Adrenal gland (tissue), 9 donors: ENCODE measurements at regions not wholly inside any gene's neighbourhood (a gene's known extent, or its start where the extent isn't known, plus 50 kb on each side); places are given as distances from the start of the nearest gene placed in this dataset.

Experiments used
- DNase-seq, 7 donors: peaks; one replicate each; pipeline ENCODE4 v3.0.0-alpha.2; 2019 to 2020
- H3K27ac ChIP-seq, 5 donors: fragments of 200-600 bp; sonication (generic) in 4 of 5; 1 replicate in 3 of 5; 2 replicates in 2 of 5; pipeline versions ENCODE4 v1.5.1 to v1.8.0; 2016 to 2020; ENCODE audit warnings: mild to moderate bottlenecking in 1 of 5
- H3K27me3 ChIP-seq: fragments of 200-600 bp; 2 replicates; pipeline ENCODE4 v1.8.0; 2021
- H3K36me3 ChIP-seq, 2 donors: fragments of 200-600 bp; replicated peaks in 1 of 2; 1 replicate in 1 of 2; 2 replicates in 1 of 2; pipeline versions ENCODE4 v1.5.1 to v1.8.0; 2018 to 2022
- H3K4me1 ChIP-seq, 2 donors: fragments of 200-600 bp; replicated peaks in 1 of 2; 1 replicate in 1 of 2; 2 replicates in 1 of 2; pipeline versions ENCODE4 v1.5.1 to v1.8.0; 2018 to 2021
- H3K4me3 ChIP-seq, 4 donors: fragments of 200-600 bp; sonication (generic) in 3 of 4; one replicate each; pipeline ENCODE4 v1.5.1; 2016 to 2018
- H3K9me3 ChIP-seq, 3 donors: fragments of 200-600 bp; sonication (generic) in 1 of 3; replicated peaks in 1 of 3; 1 replicate in 2 of 3; 2 replicates in 1 of 3; pipeline versions ENCODE4 v1.5.1 to v1.8.0; 2016 to 2021
- POLR2A ChIP-seq, 2 donors: fragments of 450-650 bp; IDR thresholded peaks; one replicate each; pipeline ENCODE4 v1.6.1; 2017; ENCODE audit warnings: antibody characterized with exemption in 2 of 2, mild to moderate bottlenecking in 2 of 2, moderate library complexity in 1 of 2
- whole genome bisulfite sequencing, 4 donors: extraction: QIAGEN DNeasy Blood & Tissue Kit in 2 of 4; methylation state at CpG; one replicate each; pipeline versions ENCODE4 v1.1.5 to v1.1.7; 2013 to 2017; 5-methylcytosine and 5-hydroxymethylcytosine counted together
- intact Hi-C, 2 donors: fragments of 100-400 bp; cut with DNase I; formaldehyde crosslinking; loops; one replicate each; pipeline versions ENCODE4 v1.14.1 to v1.15.0; 2022 to 2023
- TF ChIP-seq, protein P1 (sequence below), 6 experiments: fragments of 450-650 bp in 4 of 6; fragments of 200-600 bp in 2 of 6; sonication (generic) in 1 of 6; IDR thresholded peaks; 1 replicate in 5 of 6; 2 replicates in 1 of 6; pipeline versions ENCODE4 v1.5.1 to v1.8.0; 2016 to 2021; ENCODE audit warnings: antibody characterized with exemption in 6 of 6, mild to moderate bottlenecking in 2 of 6, moderate library complexity in 1 of 6
- donor health status: healthy with polysubstance abuse.
- donor health status: Bipolar disorder and iron deficiency.
- donor health status: DM: yes; HTN: yes; CAD: no.
- donor health status: DM: no; HTN: no; CAD: no.
- donor health status: DM: no; HTN: no; CAD: no.

DNA sequence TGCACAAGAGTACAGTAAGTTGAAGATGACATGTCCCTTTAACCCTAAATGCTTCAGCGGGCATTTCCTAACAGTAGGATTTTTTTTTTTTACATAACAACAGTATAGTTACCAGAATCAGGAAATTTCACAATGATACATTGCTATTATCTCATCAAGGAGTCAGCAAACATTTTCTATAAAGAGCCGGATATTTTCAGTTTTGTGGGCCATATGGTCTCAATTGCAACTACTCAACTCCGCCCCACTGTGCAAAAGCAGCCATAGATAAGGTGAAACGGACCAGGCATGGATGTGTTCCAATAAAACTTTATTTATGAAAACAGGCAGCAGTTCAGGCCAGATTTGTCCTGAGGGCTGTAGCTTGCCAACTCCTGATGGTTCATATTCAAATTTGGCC is 130.6 kb downstream of the SMAD6 start:
- TF ChIP-seq POLR2A (IDR thresholded peaks at IDR 0.05), result no peak
- TF ChIP-seq, protein P1, sequence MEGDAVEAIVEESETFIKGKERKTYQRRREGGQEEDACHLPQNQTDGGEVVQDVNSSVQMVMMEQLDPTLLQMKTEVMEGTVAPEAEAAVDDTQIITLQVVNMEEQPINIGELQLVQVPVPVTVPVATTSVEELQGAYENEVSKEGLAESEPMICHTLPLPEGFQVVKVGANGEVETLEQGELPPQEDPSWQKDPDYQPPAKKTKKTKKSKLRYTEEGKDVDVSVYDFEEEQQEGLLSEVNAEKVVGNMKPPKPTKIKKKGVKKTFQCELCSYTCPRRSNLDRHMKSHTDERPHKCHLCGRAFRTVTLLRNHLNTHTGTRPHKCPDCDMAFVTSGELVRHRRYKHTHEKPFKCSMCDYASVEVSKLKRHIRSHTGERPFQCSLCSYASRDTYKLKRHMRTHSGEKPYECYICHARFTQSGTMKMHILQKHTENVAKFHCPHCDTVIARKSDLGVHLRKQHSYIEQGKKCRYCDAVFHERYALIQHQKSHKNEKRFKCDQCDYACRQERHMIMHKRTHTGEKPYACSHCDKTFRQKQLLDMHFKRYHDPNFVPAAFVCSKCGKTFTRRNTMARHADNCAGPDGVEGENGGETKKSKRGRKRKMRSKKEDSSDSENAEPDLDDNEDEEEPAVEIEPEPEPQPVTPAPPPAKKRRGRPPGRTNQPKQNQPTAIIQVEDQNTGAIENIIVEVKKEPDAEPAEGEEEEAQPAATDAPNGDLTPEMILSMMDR (IDR thresholded peaks at IDR 0.05), result no peak
- intact Hi-C loops, result no loop called here
- no peak for DNase-seq
- Histone ChIP-seq H3K27me3 (no peaks in the 10 kb centered on the region), H3K4me1 (peaks cover 0 to 5% of the 10 kb centered on the region in 2 donors), H3K36me3 (no peaks in the 10 kb centered on the region), H3K27ac (no peak overlapping the region), H3K4me3 (no peak overlapping the region), H3K9me3 (no peaks in the 10 kb centered on the region)
- WGBS, 4 donors, result 65 to 74% (median 68%) methylated on average over 4 of the region's 4 CpGs

DNA sequence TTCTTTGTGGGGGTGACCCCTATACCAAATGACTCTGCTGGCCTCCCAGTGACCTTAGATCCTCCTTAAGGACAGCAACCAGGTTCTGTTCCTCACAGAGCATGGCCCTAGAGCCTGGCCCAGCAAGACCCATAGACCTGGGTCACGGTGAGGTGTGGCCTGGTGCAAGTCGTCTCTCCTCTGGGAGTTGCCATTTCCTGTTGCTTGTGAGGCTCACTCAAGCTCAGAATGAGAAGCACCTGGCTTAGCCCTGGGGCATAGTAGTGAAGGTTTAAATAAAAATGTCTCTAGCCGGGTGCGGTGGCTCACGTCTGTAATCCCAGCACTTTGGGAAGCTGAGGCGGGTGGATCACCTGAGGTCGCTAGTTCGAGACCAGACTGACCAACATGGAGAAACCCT is 131.3 kb downstream of the SMAD6 start:
- 85 to 92% (median 90%) methylated on average over 8 of the region's 8 CpGs for WGBS, 4 donors
- H3K9me3 ChIP-seq, result no peaks in the 10 kb centered on the region
- intact Hi-C loops, result no loop called here
- DNase-seq, result no peak
- H3K4me1 ChIP-seq, result peaks cover 0 to 5% of the 10 kb centered on the region in 2 donors
- H3K27me3 ChIP-seq, result no peaks in the 10 kb centered on the region
- no peak for TF ChIP-seq POLR2A (IDR thresholded peaks at IDR 0.05)
- TF ChIP-seq, protein P1 (IDR thresholded peaks at IDR 0.05), result no peak
- no peak overlapping the region for H3K27ac ChIP-seq
- no peak overlapping the region for H3K4me3 ChIP-seq
- no peaks in the 10 kb centered on the region for H3K36me3 ChIP-seq

DNA sequence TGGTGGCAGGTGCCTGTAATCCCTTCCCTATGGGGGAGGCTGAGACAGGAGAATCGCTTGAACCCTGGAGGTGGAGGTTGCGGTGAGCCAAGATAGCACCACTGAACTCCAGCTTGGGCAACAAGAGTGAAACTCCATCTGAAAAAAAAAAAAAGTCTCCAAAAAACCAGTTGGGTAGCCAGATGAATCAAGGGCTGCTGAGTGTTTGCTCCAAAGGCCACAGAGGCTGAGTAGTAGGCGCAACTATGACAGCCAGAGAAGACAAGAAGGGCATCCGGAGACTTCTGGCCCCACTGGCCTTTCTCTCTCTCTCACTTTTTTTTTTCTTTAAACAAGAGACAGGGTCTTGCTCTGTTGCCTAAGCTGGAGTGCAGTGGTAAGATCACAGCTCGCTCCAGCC is 131.8 kb downstream of the SMAD6 start:
- TF ChIP-seq POLR2A (IDR thresholded peaks at IDR 0.05), result no peak
- DNase-seq, result no peak
- Histone ChIP-seq H3K9me3 (no peaks in the 10 kb centered on the region), H3K4me1 (peaks cover 0 to 5% of the 10 kb centered on the region in 2 donors), H3K27ac (no peak overlapping the region), H3K27me3 (no peaks in the 10 kb centered on the region), H3K4me3 (no peak overlapping the region), H3K36me3 (no peaks in the 10 kb centered on the region)
- 89 to 99% (median 93%) methylated on average over 5 of the region's 5 CpGs for WGBS, 4 donors
- intact Hi-C loops, result no loop called here

DNA sequence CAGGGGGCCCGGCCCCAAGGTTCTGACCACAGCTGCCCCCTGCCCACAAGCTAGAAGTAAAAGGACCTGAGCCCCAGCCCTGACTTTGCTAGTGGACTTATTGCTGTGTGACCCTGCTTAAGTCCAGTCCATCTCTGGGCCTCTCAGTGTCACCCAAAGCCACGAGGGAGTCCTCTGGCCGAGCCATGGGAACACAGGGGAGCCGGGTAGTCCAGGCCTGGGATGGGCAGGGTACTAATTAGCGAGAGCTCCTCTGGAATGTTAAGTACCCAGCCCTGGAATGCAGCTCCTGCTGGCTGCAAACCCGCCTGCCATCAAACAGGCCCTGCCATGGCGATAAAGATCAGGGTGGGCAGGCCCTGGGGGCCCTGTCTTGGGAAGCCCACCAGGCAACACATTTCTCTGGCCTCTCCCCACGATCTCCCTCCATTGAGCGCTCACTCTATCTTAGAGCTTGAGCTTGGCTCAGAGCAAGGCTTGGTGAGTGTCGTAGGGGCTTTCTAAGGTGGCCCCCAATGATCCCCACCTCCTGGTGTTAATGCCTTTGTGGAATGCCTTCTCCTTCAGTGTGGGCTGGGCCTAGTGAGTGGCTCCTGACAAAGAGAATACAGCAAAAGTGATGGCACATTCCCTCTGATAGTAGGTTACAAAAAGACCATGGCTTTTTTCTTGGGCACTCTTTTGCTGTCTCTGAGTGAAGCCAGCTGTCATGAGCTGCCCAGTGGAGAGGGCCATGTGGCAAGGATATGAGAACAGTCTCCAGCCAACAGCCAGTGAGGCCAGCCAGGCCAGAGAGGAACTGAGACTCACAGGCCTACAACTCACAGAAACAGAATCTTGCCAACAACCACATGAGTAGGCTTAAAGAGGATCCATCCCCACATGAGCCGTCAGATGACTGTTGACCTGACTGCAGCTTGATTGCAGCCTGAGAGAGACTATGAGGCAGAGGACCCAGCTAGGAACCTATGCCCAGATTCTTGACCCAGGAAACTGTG is 133.1 kb downstream of the SMAD6 start:
- 83 to 93% (median 88%) methylated on average over 5 to 11 of the region's 11 CpGs for WGBS, 4 donors
- TF ChIP-seq, protein P1 (IDR thresholded peaks at IDR 0.05), result no peak
- TF ChIP-seq POLR2A (IDR thresholded peaks at IDR 0.05), result no peak
- Histone ChIP-seq H3K27me3 (no peaks in the 10 kb centered on the region), H3K4me1 (no peaks in the 10 kb centered on the region), H3K36me3 (no peaks in the 10 kb centered on the region), H3K9me3 (no peaks in the 10 kb centered on the region), H3K27ac (no peak overlapping the region), H3K4me3 (no peak overlapping the region)
- DNase-seq, result no peak
- intact Hi-C loops, result loop anchor here in 1 of 2 donors (5.0 kb wide), 1 partner anchor 38 kb away; no protein-coding TSS in a partner anchor
